ENCODE measurements at regions not wholly inside any gene's neighbourhood (a gene's known extent, or its start where the extent isn't known, plus 50 kb on each side); places are given as distances from the start of the nearest gene placed in this dataset.

DNA sequence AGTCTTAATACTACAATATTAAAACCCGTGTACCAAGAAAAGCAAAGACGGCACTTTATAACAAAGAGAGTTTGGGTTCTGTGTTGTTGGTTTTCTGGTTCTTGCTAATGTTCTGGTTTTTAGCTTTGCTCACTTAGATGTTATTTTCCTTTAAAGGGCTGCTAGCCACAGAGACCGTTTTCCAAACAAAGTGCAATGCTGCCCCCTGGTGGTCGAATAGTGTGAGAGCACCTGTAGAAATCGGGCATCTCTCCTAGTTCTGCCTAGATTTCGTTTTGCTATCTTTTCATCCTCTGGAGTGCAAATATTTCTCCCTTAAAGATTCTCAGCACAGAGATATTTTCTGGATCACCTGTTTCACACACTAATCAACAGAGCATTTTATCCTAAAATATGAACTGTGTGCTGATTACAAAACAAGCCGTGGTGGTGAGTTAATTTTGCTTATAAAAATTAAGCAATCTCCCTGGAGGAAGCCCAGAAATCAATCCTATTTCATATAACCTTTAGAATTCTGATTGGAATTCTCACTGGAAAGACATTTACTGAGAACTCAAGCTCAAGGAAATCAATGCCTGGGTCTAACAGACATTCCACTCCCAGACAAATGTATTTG is 334.5 kb upstream of the NOCT start:
- 16 to 18% methylated on average over 7 of the region's 7 CpGs for WGBS, 2 donors (ENCODE audit: low coverage in 1 of 2)
- no peaks in the 10 kb centered on the region for H3K36me3 ChIP-seq
- H3K4me1 ChIP-seq: no peaks in the 10 kb centered on the region
- no peak overlapping the region for H3K27ac ChIP-seq
- DNase-seq: peak; percentile 77
- H3K9me3 ChIP-seq: no peaks in the 10 kb centered on the region
- TF ChIP-seq POLR2A (IDR thresholded peaks at IDR 0.05) (no peak), POLR2AphosphoS5 (IDR thresholded peaks at IDR 0.05) (no peak), EP300 (IDR thresholded peaks at IDR 0.05; ENCODE audit: low read depth) (no peak)
- TF ChIP-seq, protein P1, sequence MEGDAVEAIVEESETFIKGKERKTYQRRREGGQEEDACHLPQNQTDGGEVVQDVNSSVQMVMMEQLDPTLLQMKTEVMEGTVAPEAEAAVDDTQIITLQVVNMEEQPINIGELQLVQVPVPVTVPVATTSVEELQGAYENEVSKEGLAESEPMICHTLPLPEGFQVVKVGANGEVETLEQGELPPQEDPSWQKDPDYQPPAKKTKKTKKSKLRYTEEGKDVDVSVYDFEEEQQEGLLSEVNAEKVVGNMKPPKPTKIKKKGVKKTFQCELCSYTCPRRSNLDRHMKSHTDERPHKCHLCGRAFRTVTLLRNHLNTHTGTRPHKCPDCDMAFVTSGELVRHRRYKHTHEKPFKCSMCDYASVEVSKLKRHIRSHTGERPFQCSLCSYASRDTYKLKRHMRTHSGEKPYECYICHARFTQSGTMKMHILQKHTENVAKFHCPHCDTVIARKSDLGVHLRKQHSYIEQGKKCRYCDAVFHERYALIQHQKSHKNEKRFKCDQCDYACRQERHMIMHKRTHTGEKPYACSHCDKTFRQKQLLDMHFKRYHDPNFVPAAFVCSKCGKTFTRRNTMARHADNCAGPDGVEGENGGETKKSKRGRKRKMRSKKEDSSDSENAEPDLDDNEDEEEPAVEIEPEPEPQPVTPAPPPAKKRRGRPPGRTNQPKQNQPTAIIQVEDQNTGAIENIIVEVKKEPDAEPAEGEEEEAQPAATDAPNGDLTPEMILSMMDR (IDR thresholded peaks at IDR 0.05): peak; percentile 85 to 94 (median 90)
- no peak overlapping the region for H3K4me3 ChIP-seq
- H3K27me3 ChIP-seq: no peaks in the 10 kb centered on the region
- in situ Hi-C loops (cut with MboI; ENCODE audit: low pct_ligation_motif_present in 1 of 4, low pct_unique_long_range_greater_than_20kb in 1 of 4, low sequenced_read_pairs in 3 of 4) (loop anchor here (10.0 to 25.0 kb wide), 3 partner anchors 194 to 646 kb away; no protein-coding TSS in a partner anchor), intact Hi-C loops (cut with DNase I; ENCODE audit: low total_unique reads) (no loop called here)

- no peak overlapping the region for H3K27ac ChIP-seq
- H3K27me3 ChIP-seq: no peaks in the 10 kb centered on the region
- H3K36me3 ChIP-seq: no peaks in the 10 kb centered on the region
- no peaks in the 10 kb centered on the region for H3K9me3 ChIP-seq
- no peaks in the 10 kb centered on the region for H3K4me1 ChIP-seq
- TF ChIP-seq, protein P1 (IDR thresholded peaks at IDR 0.05): no peak
- TF ChIP-seq POLR2A (IDR thresholded peaks at IDR 0.05) (no peak), POLR2AphosphoS5 (IDR thresholded peaks at IDR 0.05) (no peak), EP300 (IDR thresholded peaks at IDR 0.05; ENCODE audit: low read depth) (no peak)
- no peak overlapping the region for H3K4me3 ChIP-seq
- DNase-seq: no peak
- WGBS, 2 donors (ENCODE audit: low coverage in 1 of 2): 67 to 77% methylated on average over 1 to 3 of the region's 3 CpGs
- intact Hi-C loops (cut with DNase I; ENCODE audit: low total_unique reads) (no loop called here), in situ Hi-C loops (cut with MboI; ENCODE audit: low pct_ligation_motif_present in 1 of 4, low pct_unique_long_range_greater_than_20kb in 1 of 4, low sequenced_read_pairs in 3 of 4) (loop anchor here (10.0 to 25.0 kb wide), 3 partner anchors 195 to 645 kb away; no protein-coding TSS in a partner anchor)
Measured at GRCh38 chr4:138680256-138680655, 335.3 kb upstream of the NOCT start.

- Histone ChIP-seq H3K4me1 (no peaks in the 10 kb centered on the region), H3K27me3 (no peaks in the 10 kb centered on the region), H3K4me3 (no peak overlapping the region), H3K27ac (no peak overlapping the region), H3K36me3 (no peaks in the 10 kb centered on the region), H3K9me3 (no peaks in the 10 kb centered on the region)
- no peak for DNase-seq
- in situ Hi-C loops (cut with MboI; ENCODE audit: low pct_ligation_motif_present in 1 of 4, low pct_unique_long_range_greater_than_20kb in 1 of 4, low sequenced_read_pairs in 3 of 4): loop anchor here in 3 of 4 donors (25.0 kb wide), 1 partner anchor 642 kb away; no protein-coding TSS in a partner anchor
- 84 to 87% methylated on average over 2 to 10 of the region's 10 CpGs for WGBS, 2 donors (ENCODE audit: low coverage in 1 of 2)
- TF ChIP-seq, protein P1 (IDR thresholded peaks at IDR 0.05): no peak
- TF ChIP-seq EP300 (IDR thresholded peaks at IDR 0.05; ENCODE audit: low read depth): no peak
- TF ChIP-seq POLR2AphosphoS5 (IDR thresholded peaks at IDR 0.05): no peak
- no peak for TF ChIP-seq POLR2A (IDR thresholded peaks at IDR 0.05)
- intact Hi-C loops (cut with DNase I; ENCODE audit: low total_unique reads): no loop called here
Measured at GRCh38 chr4:138678985-138679746, 336.4 kb upstream of the NOCT start.

- H3K4me3 ChIP-seq: no peak overlapping the region
- H3K4me1 ChIP-seq: no peaks in the 10 kb centered on the region
- no peaks in the 10 kb centered on the region for H3K9me3 ChIP-seq
- H3K27me3 ChIP-seq: no peaks in the 10 kb centered on the region
- intact Hi-C loops (cut with DNase I; ENCODE audit: low total_unique reads): no loop called here
- no peak overlapping the region for H3K27ac ChIP-seq
- in situ Hi-C loops (cut with MboI; ENCODE audit: low pct_ligation_motif_present in 1 of 4, low pct_unique_long_range_greater_than_20kb in 1 of 4, low sequenced_read_pairs in 3 of 4): loop anchor here in 3 of 4 donors (25.0 kb wide), 1 partner anchor 640 kb away; no protein-coding TSS in a partner anchor
- DNase-seq: no peak
- no peaks in the 10 kb centered on the region for H3K36me3 ChIP-seq
- WGBS, 2 donors (ENCODE audit: low coverage in 1 of 2): 29 to 59% methylated on average over 1 of the region's 1 CpG
- no peak for TF ChIP-seq EP300 (IDR thresholded peaks at IDR 0.05; ENCODE audit: low read depth)
- no peak for TF ChIP-seq POLR2AphosphoS5 (IDR thresholded peaks at IDR 0.05)
- no peak for TF ChIP-seq POLR2A (IDR thresholded peaks at IDR 0.05)
- TF ChIP-seq, protein P1 (IDR thresholded peaks at IDR 0.05): no peak
Measured at GRCh38 chr4:138677748-138678147, 337.8 kb upstream of the NOCT start.
